HG02642 (cell line): ENCODE measurements at regions not wholly inside any gene's neighbourhood (a gene's known extent, or its start where the extent isn't known, plus 50 kb on each side); places are given as distances from the start of the nearest gene placed in this dataset.
"Not testable (repeated sequence)": the region's sequence is repeated elsewhere in the genome, so short reads cannot be mapped to it uniquely, and the experiment has no call there.

Source experiments
- ATAC-seq: cut with Tn5 transposase; IDR thresholded peaks from one replicate; pipeline ENCODE4 v1.9.1; 2021; ENCODE audit warnings: mild to moderate bottlenecking; ENCODE audit not compliant: unreplicated experiment, poor library complexity

DNA sequence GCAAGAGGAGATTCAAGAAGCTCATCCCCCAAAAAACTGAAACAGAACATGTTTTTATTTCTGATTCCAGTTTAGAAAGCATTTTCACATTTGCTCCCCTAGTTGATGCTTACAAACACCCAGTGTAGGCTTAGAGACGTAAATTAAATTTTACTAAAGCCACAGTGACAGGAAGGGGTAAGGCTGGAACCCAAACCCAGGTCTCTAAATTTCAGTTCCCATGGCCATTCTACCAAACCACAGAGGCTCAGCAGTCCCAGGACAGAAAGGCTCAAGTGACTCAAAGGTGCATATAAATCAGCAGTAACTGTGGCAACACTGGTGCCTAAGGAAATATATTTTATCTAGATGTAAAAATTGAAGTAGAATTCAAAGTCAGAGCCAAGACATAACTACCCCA, 128.7 kb downstream of the CEP120 start:
- peak; percentile 55 for ATAC-seq

DNA sequence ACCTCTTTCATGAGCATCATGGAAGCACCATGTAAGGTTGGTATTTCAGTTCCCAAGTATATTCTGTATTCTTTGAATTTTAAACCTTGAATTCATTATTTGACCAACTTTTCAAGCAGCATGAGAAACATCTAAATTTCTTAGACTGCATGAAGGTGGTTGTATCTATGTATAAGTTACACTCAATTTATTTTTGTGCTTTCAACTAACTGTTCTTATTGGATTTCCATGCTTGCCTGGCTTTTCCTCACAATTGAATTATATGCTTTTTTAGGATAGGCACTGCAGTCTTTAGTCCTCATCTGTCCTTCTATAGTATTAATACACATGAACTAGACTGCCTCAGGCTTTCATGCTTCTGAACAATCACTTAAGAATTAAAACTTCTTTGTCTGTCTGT, 134.0 kb downstream of the CEP120 start:
- ATAC-seq, result no peak

GRCh38 chr5:123287881-123288280, 135.3 kb downstream of the CEP120 start:
- ATAC-seq, result no peak

- ATAC-seq, result no peak
Measured at GRCh38 chr5:123286891-123287290, 136.3 kb downstream of the CEP120 start.

GRCh38 chr5:123285122-123286023, 137.8 kb downstream of the CEP120 start:
- ATAC-seq, result no peak

DNA sequence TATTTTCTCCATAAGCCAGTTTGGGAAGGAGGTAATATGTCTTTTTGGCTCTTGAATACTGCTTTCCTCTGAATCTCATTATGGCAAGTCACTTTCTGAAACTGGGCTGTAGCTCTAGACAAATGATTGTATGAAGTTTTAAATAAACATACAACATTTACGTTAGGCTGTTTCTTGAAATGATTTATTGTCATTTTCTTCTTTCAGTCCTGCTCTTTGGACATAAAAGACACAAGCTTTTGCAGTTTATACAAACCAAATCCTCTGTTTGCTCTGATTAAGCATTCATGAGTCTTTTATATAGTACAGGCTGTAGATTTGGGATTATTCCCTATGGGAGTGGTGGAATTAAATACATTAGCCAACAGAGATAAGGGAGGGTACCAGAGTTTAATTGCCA, 139.7 kb downstream of the CEP120 start:
- ATAC-seq, result no peak

- ATAC-seq, result no peak
Measured at GRCh38 chr5:123283031-123283430, 140.2 kb downstream of the CEP120 start.

GRCh38 chr5:123282444-123282843, 140.8 kb downstream of the CEP120 start:
- ATAC-seq, result no peak

GRCh38 chr5:123280854-123281253, 142.3 kb downstream of the CEP120 start:
- ATAC-seq, result not testable (repeated sequence)

DNA sequence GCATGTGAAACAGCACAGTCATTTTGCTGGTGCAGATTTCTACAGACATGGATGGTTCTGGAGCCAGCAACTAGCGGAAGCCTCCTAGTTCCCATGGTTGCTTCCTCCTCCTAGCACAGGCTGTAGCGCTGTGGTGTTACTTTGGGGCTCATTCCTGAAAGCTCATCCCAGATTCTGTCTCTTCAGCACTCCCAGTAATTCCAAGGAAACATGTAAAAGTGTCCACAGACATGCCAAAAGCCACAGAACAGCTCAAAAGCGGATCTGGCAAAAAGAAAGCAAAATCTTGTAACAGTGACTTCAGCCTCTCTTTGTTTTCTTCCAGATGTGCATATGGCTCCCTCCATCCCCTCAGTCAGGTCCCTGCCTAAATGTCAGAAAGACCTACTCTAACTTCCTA, 144.1 kb downstream of the CEP120 start:
- ATAC-seq, result no peak

DNA sequence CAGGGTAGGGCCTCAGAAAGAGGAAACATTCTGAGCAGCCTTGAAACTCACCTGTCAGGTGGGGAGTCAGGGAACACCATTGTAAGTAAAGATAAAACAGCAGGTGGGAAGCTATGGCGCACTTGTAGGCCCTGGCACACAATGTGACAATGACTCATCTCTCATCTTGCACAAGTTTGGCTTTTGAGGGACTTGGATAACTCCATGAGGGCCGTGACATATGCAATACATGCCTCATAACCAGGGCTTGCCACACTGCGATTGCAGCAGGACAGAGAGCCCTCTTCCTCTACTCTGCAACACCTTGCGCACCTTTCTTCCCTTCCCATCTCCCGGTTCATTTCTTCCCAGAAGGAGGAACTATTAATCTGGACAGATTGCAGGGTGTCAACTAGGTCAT, 144.9 kb downstream of the CEP120 start:
- ATAC-seq, result no peak

DNA sequence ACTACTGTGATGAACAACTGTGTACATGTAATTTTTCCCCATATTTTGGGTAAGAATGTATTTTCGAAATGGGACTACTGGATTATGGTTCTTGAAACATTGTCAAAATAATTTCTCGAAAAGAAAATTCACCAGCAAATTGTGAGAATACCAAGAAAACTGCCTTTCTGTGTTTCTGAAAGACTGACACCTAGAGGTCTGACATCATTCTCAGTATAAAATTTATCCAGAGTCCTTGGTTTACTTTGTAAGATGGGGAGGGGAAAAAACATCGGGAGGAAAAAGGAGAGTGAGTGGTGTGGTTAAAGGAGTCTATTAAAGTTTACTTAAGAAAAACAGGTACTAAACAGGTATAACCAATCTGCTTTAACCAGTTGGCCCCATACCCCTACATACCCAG, 149.2 kb downstream of the CEP120 start:
- ATAC-seq, result no peak

- no peak for ATAC-seq
Measured at GRCh38 chr5:123273095-123273494, 150.1 kb downstream of the CEP120 start.

DNA sequence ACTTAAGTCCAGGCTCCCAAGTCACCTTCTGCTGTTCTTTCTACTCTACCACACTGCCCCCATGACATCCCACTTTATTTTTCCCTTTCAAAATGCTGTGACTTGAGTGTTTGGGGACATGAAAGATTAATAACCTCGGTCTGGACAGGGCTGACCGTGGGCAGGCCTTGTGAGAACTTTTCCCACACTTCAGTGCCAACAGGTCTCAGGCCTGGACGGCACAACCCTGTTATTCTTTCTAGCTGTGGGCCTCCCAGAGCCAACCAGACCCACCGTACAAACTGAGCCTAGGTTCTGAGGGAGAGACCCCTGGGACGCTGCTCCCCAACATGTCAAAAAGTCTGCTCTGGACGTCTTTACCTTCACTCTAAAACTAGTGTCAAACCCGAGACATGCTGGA, 153.4 kb downstream of the CEP120 start:
- no peak for ATAC-seq

DNA sequence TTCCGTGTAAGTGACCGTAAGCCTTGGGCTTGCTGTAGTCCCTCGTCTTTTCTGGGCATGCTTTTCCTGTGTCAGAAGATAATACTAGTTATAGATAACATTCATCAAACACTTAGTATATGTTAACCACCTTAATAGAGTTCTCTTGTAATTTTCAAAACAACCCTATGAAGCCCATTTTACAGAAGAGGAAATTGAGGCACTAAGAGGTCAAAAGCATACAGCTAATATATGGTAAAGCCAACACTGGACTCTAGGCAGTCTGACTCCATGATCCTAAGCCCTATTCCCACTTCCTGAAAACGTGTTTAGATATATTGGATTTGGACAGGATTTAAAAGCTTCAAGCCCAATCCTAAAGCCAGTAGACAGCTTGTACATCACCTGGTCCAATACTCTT, 153.8 kb downstream of the CEP120 start:
- no peak for ATAC-seq

- ATAC-seq, result no peak
Measured at GRCh38 chr5:123266365-123266764, 156.8 kb downstream of the CEP120 start.

DNA sequence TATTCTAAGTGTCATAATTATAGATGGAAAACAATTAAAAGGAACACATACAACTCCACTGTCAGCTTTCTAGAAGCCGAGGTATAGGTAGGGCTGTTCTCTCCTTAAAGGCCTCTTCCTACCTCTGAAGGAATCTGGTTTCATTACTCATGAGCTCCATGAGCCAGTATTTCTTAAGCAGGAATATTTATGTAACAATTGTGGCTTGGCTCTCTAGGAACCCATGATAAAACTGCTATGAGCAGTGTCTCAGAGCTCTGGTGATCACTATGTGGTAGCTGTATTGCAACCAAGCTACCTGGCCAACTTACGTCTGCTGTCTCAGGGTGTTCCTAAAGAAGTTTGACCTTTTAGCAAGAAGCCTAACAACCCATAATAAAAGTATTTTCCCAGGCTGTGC, 157.7 kb downstream of the CEP120 start:
- ATAC-seq, result no peak

- ATAC-seq, result no peak
Measured at GRCh38 chr5:123264394-123264793, 158.8 kb downstream of the CEP120 start.

- no peak for ATAC-seq
Measured at GRCh38 chr5:123263859-123264258, 159.3 kb downstream of the CEP120 start.

- ATAC-seq, result no peak
Measured at GRCh38 chr5:123262216-123262823, 160.9 kb downstream of the CEP120 start.

- no peak for ATAC-seq
Measured at GRCh38 chr5:123261752-123262151, 161.5 kb downstream of the CEP120 start.

DNA sequence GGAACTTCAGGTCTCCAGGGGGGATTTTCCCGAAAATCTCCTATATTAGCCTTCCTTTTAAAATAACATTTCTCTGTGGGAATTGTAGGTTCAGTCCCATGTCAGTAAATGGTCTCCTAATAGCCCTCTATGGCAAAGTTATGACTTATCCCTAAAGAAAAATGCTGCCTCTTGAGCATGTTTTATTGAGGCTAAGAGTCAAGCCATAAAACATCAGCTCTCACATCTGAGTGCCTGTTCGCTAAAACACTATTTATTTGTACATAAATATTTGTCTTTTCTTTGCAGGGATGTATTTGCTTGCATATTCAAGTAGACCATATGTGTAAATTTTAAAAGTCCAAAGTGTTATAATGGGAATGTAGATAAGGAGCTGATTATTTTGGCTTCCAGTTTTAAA, 160.4 kb downstream of the PRDM6 start:
- ATAC-seq, result no peak
